GM21367 (cell line): ENCODE measurements at regions not wholly inside any gene's neighbourhood (a gene's known extent, or its start where the extent isn't known, plus 50 kb on each side); places are given as distances from the start of the nearest gene placed in this dataset.
A peak's percentile ranks its signal among the peaks of the same experiment; 100 is the strongest.

Source experiments
- ATAC-seq: cut with Tn5 transposase; IDR thresholded peaks from one replicate; pipeline ENCODE4 v1.9.1; 2021; ENCODE audit not compliant: unreplicated experiment

- peak; percentile 81 for ATAC-seq
Observed at GRCh38 chr12:4030929-4031702, 157.9 kb upstream of the PARP11 start.

GRCh38 chr12:4027412-4027811 is 154.2 kb upstream of the PARP11 start:
- no peak for ATAC-seq

- no peak for ATAC-seq
Observed at GRCh38 chr12:4026517-4026916, 153.3 kb upstream of the PARP11 start.

GRCh38 chr12:4026020-4026358 is 152.8 kb upstream of the PARP11 start:
- ATAC-seq: no peak

GRCh38 chr12:4025181-4026019 is 152.2 kb upstream of the PARP11 start:
- ATAC-seq: no peak

- no peak for ATAC-seq
Observed at GRCh38 chr12:4024701-4025100, 151.5 kb upstream of the PARP11 start.

GRCh38 chr12:4015225-4016091 is 142.3 kb upstream of the PARP11 start:
- no peak for ATAC-seq

- ATAC-seq: no peak
Observed at GRCh38 chr12:4014858-4015224, 141.6 kb upstream of the PARP11 start.

- no peak for ATAC-seq
Observed at GRCh38 chr12:4014444-4014843, 141.2 kb upstream of the PARP11 start.

- no peak for ATAC-seq
Observed at GRCh38 chr12:4012977-4013968, 140.1 kb upstream of the PARP11 start.

GRCh38 chr12:4012073-4012472 is 138.9 kb upstream of the PARP11 start:
- no peak for ATAC-seq

- no peak for ATAC-seq
Observed at GRCh38 chr12:4011597-4011996, 138.4 kb upstream of the PARP11 start.

GRCh38 chr12:4009979-4010704 is 136.9 kb upstream of the PARP11 start:
- ATAC-seq: no peak

GRCh38 chr12:4006743-4007142 is 133.5 kb upstream of the PARP11 start:
- ATAC-seq: no peak

GRCh38 chr12:4005851-4006430 is 132.7 kb upstream of the PARP11 start:
- ATAC-seq: no peak

GRCh38 chr12:4003576-4003975 is 130.4 kb upstream of the PARP11 start:
- no peak for ATAC-seq

GRCh38 chr12:4002601-4003000 is 129.4 kb upstream of the PARP11 start:
- no peak for ATAC-seq

GRCh38 chr12:4001841-4002240 is 128.6 kb upstream of the PARP11 start:
- no peak for ATAC-seq

GRCh38 chr12:4001031-4001430 is 127.8 kb upstream of the PARP11 start:
- ATAC-seq: no peak
